GM19397 (cell line): ENCODE measurements at regions not wholly inside any gene's neighbourhood (a gene's known extent, or its start where the extent isn't known, plus 50 kb on each side); places are given as distances from the start of the nearest gene placed in this dataset.

Experiments used
- ATAC-seq: cut with Tn5 transposase; IDR thresholded peaks from one replicate; pipeline ENCODE4 v1.9.1; 2021; ENCODE audit warnings: mild to moderate bottlenecking, moderate library complexity; ENCODE audit not compliant: unreplicated experiment

GRCh38 chr13:24106429-24106828, 54.1 kb upstream of the SPATA13 start:
- ATAC-seq: no peak

GRCh38 chr13:24107955-24108614, 52.4 kb upstream of the SPATA13 start:
- no peak for ATAC-seq

- no peak for ATAC-seq
These were observed 51.9 kb upstream of the SPATA13 start for GRCh38 chr13:24108615-24108965.

DNA sequence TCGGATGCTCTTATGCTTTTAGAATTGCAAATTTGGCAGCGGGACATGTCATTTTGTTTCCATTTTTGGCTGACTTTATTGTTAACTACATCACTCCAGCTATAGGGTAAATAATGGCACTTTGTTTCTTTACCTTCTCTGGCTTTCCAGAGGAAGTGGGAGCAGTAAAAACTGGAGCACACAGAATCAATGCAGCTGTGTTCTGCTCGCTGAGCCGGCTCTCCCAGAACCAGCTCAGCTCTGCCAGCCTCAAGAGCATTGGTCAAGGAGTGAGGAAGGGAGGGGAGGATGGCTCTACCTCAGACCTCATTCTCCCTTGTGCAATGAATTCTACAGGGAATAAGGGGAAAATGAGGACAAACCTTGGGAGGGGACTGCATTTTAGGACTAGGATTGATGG, 50.5 kb upstream of the SPATA13 start:
- ATAC-seq: no peak
